NCI-H1417 treated with DMSO at 0.1 percent for 48 hours (cell line): ENCODE measurements at regions not wholly inside any gene's neighbourhood (a gene's known extent, or its start where the extent isn't known, plus 50 kb on each side); places are given as distances from the start of the nearest gene placed in this dataset.
"Not testable (repeated sequence)": the region's sequence is repeated elsewhere in the genome, so short reads cannot be mapped to it uniquely, and the experiment has no call there.

Experiments used
- DNase-seq: peaks from one replicate; lab custom pipeline; 2025; lab: John Stamatoyannopoulos, UW

DNA sequence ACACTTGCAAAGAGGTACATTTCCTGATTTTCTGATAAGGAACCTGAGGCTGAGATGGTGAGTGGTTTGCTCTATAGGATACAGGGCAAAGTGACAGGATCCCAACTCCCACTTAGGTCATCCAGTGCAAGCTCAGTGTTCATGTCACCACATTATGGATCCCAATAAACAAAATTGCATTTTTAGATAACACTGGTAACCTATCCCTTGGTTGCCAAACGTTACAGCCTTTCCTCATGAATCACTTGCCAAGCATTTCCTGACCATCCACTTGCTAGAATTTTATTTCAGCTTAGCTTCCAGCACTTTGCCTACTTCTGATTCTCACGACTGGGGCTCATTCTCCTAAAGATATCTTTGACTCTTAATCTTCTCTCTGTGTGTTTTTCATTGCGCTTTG, 131.4 kb upstream of the ODAD2 start:
- DNase-seq = no peak

DNA sequence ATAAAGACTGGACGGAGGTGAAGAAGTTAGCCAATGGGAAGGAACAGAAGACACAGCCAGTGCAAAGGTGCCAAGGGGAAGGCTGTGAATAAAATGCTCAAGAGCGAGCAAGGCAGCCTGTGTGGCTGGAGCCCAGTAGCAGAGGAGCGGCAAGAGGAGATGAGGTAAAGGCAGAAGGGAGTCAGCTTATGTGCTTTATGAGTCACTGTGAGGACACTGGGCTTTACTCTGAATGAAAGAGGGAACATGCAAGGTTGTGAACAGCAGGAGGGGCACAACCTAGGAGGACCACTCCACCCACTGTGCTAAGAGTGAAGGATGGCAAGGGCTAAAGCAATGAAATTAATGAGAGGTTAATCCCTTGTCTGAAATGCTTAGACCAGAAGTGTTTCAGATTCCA, 129.0 kb upstream of the ODAD2 start:
- DNase-seq = no peak

DNA sequence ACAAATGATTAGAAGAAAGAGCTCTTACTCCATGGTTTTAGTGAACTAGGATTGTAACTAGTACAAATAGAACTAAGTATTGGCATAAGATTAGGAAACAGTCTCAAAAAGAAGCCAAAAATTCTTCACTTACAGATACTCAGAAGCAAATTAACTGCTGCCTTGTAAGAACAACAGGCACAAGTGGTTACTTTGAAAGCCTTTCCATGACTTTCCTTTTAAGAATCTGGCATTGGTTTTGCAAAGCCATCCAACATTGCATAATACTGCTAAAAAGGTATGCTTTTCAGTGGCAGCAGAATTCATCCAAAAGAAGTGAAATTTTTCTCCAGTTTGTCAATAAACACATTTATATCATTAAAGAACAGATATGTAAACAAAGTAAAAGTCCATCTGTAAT, 126.8 kb upstream of the ODAD2 start:
- no peak for DNase-seq

DNA sequence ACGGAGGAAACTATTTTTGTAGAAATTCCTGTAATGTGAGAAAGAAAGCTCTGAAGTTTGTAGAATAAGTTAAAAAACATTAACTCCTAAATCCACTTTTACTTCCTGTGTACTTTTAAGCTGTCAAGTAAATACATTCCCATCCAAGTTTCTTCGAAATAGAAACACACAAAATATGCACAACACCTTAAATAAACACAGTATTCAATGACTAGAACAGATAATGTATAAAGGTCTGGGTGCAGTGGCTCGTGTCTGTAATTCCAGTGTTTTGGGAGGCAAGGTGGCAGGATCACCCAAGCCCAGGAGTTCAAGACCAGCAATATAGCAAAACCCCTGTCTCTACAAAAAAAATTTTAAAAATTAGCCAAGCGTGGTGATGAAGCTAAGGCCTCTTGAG, 121.9 kb upstream of the ODAD2 start:
- no peak for DNase-seq

DNA sequence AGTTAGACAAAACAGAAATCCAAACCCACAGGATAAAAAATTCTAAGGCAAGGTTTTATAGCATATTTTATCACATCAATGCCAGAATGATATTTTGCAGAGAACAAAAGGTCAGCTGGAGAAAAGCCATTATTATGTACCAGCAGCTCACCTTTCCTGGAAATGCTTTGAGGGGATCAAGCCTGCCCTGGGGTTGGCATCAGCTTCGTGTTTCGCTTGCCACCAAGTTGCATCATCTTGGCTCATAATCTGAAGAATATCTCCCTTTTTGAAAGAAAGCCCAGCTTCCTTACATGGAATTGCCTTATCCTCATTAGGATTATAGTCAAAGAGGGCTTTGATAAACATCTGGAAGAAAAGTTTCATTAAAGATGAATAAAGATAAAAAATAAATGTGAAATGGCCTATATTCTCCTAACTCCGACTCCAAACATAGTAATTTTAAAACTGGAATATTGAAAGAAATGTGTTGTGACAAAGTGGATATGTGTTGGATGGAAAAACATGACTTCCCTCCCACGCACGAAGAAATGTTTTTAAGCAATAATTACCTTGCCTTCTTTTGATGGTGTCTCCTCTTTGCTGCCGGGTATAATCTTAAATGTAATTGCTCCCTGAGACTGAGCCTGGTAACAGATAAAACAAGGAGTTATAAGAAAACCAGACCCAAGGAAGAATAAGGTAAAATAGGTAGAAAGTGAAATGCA, 121.3 kb upstream of the ODAD2 start:
- DNase-seq = no peak

DNA sequence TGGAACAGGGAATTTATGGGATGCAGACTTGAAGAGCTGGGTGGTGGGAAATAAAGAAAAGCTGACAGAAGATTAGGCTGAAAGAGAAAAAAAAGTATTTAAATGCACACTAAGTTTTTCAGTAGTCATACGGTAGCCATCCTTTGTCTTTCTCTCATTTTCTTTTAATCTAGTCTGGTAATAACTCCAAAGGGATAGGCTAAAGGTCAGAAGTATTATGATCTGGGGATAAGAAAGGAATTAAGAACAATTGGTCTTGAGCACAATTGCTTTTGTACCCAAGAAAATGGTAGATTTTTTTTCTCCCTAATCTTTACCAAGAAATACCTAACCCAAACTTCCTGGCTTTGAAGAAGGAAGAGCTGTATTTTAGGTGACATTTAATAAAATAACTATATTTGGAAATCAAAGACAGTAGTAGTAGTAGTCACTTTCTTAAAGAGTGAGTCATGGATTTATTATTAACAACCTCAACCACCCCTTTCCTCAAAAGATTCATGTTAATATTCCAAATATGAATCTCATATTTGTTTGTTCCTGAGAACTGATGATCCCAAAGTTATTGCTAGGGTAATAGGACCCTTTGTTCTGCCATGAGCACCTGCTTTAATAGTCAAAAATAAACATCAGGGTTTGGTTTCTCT, 120.2 kb upstream of the ODAD2 start:
- DNase-seq = no peak

DNA sequence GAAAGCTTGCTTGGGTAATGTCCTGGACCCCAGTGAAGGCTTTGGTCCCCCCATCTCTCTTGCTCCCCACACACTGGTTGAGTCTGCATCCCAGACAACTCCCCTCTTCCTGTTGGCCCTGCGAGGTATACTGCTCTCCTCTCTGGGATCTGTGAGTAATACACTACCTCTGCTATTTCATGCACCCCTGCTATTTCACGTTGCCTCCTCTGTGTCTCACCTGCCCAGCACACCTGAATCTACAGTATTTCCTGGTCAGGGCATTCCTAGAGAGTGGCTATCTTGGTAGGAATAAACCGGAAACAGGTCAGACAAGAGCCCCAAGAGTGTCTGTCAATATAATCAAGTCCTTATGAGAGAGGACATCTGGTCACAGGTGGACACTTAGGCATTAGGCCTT, 114.3 kb upstream of the ODAD2 start:
- no peak for DNase-seq

DNA sequence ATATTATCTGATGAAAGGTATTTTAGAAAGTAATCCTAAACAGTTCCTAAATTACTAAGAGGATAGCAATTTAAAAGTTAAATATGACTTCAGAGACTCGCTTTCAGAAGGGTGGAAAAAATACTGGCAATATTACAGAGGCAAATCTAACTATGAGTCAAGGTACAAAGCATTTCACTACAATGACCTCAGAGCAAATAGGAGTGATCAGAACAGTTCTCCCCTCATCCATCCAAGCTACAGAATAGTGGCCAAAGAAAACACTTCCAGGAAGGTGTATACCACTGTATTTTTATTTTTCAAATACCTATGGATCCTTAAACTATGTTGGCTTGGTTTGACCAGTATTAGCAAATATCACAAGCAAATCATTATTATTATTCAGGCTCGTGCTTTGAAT, 112.8 kb upstream of the ODAD2 start:
- DNase-seq = no peak

DNA sequence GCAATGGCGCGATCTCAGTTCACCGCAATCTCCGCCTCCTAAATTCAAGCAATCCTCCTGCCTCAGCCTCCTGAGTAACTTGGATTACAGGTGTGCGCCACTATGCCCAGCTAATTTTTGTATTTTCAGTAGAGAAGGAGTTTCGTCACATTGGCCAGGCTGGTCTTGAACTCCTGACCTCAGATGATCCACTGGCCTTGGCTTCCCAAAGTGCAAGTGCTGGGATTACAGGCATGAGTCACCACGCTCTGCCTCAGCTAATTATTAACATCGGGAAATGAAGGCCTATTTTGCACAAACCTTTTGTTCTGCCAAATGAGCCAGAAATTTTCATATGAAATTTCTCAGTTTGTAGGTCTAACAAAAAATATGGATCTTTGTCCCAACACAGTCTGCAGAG, 106.7 kb upstream of the ODAD2 start:
- no peak for DNase-seq

DNA sequence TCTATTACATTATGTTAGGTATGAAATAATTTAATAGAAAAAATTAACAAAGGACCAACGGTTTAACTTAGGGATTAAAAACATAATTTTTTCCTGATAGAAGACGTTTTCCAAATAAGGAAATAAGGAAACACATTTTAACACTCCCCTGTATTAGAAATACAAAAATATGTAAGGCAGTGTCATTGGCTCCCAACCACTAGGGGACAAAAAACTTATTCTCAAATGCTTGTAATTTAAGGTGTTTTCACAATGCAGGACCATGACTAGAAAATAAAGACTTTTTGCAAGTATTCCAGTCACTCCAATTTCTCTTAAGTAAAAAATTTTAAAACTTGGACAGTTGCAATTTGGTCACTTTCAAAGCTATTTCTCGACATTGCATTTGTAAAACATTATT, 98.8 kb upstream of the ODAD2 start:
- DNase-seq = no peak

DNA sequence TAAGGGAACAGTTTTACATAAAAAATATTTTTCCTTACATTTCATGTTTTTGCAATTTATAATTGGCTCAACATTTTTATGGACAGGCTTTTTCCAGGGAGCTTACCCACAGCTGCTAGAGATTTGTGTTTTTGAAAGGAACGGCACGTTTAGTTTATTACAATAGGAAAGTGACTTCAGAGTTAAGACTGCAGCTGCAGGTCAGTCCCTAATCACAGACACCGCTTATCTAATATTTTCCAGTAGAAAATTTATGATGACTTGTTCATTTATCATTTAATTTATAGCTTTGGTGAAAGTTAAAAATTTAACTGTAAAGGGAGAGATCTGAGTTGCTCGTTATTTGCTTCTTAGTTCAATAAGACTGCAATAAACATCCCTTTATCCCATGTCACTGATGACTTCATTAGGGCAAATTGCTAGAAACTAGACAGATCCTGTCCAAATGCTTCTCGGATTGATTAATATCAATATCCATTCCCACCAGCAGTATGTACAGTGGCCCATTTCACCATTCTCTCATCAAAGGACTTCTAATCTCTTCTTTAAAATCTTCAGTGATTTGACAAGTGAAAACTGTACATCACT, 97.0 kb upstream of the ODAD2 start:
- DNase-seq = no peak

DNA sequence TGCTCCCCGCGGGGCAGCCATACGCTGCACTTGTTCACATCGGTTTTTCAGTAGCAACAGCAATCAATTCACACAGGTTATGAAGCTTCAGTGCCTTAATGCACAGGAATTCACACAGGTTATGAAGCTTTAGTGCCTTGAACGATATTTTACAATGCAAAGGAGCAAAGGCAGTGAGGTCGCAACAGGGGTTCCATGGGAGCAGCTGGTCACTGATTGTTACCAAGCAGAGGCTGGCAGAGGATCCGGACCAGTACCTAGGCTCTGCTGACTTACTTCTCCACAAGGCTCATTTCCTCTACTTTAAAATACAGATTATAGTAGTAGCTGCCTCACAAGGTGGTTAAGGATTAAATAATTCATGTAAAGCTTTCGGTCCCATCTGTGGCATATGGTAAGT, 95.2 kb upstream of the ODAD2 start:
- no peak for DNase-seq

DNA sequence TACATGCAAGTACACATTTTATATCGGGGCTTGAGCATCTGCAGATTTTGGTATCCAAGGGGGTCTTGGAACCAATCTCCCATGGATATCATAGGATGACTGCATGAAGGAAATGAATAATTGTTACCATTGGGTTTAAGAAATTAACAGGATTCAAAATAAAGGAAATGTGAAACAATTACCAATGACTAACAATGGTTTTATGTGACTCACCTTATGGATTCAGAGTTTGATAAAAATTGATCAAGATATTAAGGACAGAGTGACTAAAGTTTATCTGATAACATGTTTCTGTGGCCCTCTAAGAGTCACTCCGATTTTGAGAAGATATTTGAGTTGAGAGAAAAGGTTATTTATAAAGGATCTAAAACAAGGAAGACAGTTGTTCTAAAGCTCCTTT, 93.0 kb upstream of the ODAD2 start:
- DNase-seq = no peak

DNA sequence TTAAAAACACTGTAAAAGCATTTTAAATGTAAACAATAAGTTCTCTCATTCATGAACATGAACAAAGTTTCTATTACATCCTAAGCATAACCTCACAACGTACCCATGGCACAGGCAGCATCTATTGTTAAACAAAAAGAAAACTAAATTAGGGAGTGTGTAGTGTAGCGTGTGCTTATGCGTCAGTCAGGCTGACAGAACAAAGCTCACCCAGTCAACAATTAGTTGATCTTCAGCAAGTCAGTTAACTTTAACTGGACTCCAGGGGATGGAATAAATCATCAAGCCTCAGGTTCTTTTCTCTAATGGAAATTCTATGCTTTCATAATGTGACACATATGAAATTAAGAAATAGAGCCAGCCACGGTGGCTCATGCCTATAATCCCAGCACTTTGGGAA, 91.6 kb upstream of the ODAD2 start:
- no peak for DNase-seq

DNA sequence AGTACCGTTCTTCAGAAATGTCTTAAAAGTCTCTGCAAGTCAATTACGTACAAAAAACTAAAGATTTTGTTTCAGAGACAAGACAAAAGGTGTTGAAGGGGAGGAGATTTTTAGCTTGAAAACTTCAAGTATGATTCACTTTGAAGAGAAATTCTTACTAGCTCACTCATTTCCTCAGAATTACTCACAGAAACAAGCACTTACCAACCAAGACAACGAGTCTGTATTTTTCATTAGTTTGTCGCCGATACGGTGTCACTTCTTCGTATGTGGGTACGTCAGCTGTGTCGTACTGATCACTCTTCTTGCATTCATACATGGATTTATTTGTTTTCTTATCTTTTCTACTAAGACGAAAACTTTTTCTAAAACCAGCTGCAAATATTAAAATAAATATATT, 90.6 kb upstream of the ODAD2 start:
- no peak for DNase-seq

DNA sequence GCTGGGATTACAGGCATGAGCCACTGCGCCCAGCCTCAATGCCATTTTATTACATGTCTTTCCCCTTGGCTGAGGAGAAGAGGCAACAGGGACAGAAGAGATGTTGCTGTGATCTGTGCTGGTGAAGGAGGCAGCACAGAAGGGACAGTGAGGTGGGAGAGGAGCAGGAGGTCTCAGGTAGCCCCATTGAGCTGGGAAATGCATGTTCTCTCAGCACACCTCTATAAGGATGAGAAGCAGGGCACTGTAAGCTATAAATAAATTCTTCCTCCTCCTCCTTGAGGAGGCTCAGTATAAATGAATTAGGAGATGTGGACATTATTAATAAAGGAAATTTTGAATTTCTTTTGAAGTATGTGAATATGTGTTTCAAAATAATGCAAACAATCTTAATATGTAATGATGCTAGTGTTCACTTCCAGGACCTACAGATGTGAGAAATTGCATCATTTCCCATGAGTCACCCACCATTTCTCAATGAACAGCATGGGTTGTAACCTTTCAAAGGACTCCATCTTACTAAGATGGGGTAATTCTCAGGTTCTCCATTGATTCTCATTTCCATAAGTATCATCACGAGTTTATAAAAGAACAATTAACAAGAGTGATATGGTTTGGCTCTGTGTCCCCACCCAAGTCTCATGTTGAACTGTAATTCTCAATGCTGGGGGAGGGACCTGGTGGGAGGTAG, 88.9 kb upstream of the ODAD2 start:
- no peak for DNase-seq

DNA sequence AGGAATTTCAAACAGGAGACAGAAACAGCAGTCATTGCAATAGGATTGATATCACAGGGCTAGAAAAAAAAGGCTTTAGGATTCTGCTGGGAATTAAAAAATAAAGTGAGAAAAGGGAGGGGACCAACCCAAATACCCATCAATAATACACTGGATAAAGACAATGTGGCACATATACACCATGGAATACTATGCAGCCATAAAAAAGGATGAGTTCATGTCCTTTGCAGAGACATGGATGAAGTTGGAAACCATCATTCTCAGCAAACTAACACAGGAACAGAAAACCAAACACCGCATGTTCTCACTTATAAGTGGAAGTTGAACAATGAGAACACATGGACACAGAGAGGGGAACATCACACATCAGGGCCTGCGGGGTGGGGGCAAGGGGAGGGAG, 86.9 kb upstream of the ODAD2 start:
- not testable (repeated sequence) for DNase-seq

DNA sequence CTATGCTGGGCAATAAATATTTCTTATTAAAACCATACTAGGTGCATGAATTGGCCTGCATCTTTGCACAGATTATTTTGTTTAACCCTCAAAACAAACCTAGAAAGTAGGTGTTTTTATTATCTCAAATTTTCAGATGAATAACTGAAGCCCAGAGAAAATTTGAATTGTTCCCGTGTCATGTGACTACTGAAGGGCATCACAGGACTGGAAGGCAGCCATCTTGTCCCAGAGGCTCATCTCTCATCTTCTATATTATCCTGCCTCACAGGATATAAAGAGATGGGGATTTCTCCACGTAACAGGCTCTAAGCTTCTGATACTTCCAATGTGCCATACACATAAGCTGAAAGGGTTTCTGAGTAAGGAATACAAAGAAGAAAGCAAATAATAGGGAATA, 84.0 kb upstream of the ODAD2 start:
- DNase-seq = no peak

DNA sequence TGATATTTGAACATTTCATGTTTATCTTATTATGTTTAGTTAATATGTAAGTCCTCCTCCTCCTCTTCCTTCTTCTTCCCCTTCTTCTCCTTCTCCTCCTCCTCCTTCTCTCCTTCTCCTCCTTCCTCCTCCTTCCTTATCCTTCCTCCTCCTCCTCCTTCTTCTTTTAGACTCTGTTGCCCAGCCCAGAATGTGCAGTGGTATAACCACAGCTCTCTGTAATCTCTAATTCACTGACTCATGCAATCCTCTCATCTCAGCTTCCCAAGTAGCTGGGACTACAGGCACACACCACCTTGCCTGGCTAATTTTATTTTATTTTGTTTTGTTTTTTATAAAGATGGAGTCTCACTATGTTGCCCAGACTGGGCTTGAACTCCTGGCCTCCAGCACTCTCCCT, 83.4 kb upstream of the ODAD2 start:
- no peak for DNase-seq

DNA sequence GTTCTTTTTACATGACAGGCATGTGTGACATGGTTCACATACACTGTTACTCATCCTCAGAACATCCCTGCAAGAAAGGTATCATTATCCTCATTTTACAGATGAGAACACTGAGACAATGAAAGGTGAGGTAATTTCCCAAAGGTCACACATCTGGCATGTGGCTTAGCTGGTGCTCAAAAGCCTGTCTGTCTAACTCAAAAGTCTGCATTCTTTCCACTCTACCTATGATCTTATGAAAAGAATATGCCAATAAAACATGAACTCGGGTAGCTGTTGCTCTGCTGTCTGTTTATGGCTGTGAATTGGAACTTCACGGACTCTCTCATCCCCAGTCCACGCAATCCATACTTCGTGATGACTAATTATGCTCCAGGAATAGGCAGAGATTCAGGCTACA, 79.0 kb upstream of the ODAD2 start:
- no peak for DNase-seq

DNA sequence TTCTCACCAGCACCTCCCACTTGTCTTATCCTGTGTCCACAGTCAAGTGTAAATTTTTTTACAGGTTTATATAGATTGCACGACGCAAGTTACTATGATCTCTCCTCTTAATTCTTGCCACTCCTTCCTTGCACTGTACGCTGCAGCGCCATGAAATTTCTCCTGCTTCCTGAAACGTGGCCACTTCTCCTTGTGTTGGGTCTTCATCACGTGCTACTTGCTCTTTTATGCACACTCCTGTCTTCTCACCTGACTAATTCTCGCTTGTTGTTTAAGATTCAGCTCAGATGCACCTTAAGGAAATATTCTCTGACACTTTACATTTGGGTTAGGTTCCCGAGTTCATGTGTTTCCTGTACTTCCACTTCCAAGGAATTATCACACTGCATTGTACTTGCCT, 76.5 kb upstream of the ODAD2 start:
- DNase-seq = no peak

DNA sequence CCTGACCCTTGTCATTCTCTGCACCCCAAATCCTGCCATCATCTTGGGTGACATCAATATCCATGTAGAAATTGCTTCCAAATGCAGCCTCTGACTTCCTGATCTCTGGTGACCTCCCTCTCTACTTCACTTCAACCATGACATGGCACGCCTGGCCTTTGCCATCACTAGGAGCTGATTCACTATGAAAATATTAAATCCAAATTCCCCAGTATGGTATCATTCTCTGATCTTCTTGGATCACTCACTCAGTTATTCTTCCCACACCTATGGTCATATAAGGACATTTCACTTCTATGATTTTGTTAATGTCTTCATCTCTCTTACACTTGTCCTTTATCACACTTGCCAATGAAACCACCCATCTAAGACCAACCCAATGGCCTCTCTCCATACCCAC, 73.7 kb upstream of the ODAD2 start:
- no peak for DNase-seq

DNA sequence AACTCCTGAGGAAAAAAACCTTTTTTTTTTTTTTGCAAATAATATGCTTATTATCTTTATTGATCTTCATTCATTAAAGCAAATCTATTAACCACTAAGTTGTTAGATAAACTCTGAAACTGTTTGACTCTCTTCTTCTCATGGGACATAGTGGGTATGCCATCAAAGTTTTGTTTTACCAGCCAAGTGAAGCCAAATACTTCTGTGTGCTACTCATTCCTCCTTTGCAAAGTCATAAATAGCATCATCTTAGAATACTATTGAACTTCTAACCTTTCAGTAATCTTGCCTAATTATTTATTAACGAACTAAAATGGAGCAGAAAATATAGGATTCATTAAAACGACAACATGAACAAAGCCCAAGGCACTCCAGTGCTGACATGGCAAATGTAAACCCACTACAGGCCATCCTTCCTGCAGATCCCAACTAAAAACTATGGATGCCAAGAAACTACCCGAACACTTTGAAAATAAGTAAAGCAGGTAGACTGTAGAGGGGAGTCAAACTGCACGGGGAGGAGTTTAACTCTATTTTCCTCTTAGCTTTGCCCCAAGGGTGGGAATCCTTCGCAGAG, 61.2 kb upstream of the ODAD2 start:
- DNase-seq = no peak
